ENCODE measurements at regions not wholly inside any gene's neighbourhood (a gene's known extent, or its start where the extent isn't known, plus 50 kb on each side); places are given as distances from the start of the nearest gene placed in this dataset.
"Not testable (repeated sequence)": the region's sequence is repeated elsewhere in the genome, so short reads cannot be mapped to it uniquely, and the experiment has no call there.

GRCh38 chr12:126049501-126049900 is 984.3 kb downstream of the AACS start:
- not testable (repeated sequence) for DNase-seq

- DNase-seq = no peak
These were observed 986.4 kb downstream of the AACS start for GRCh38 chr12:126051611-126052107.

GRCh38 chr12:126055521-126055920 is 990.3 kb downstream of the AACS start:
- DNase-seq = no peak

GRCh38 chr12:126061777-126062176 is 996.5 kb downstream of the AACS start:
- DNase-seq = no peak

- no peak for DNase-seq
These were observed 998.8 kb downstream of the AACS start for GRCh38 chr12:126064028-126064427.

GRCh38 chr12:126067626-126068329 is 1002.5 kb downstream of the AACS start:
- DNase-seq = no peak

GRCh38 chr12:126069549-126070165 is 1004.4 kb downstream of the AACS start:
- DNase-seq = peak in 1 of 6 experiments; percentile 4

GRCh38 chr12:126076515-126076914 is 1011.3 kb downstream of the AACS start:
- DNase-seq = no peak

- no peak for DNase-seq
These were observed 1018.7 kb downstream of the AACS start for GRCh38 chr12:126083926-126084325.

- DNase-seq = no peak
These were observed 1019.2 kb downstream of the AACS start for GRCh38 chr12:126084480-126084879.

GRCh38 chr12:126086242-126086641 is 1021.0 kb downstream of the AACS start:
- no peak for DNase-seq

- no peak for DNase-seq
These were observed 1022.5 kb downstream of the AACS start for GRCh38 chr12:126087692-126088091.

GRCh38 chr12:126093908-126094307 is 1028.7 kb downstream of the AACS start:
- DNase-seq = no peak

- DNase-seq = no peak
These were observed 1030.7 kb downstream of the AACS start for GRCh38 chr12:126095748-126096510.

GRCh38 chr12:126106706-126107105 is 1041.5 kb downstream of the AACS start:
- no peak for DNase-seq

GRCh38 chr12:126107659-126108058 is 1042.4 kb downstream of the AACS start:
- DNase-seq = no peak

GRCh38 chr12:126108247-126108646 is 1043.0 kb downstream of the AACS start:
- DNase-seq = no peak

GRCh38 chr12:126112141-126112540 is 1046.9 kb downstream of the AACS start:
- no peak for DNase-seq

- DNase-seq = no peak
These were observed 1047.6 kb downstream of the AACS start for GRCh38 chr12:126112849-126113248.

- no peak for DNase-seq
These were observed 1049.2 kb downstream of the AACS start for GRCh38 chr12:126114441-126114840.

- no peak for DNase-seq
These were observed 1052.3 kb downstream of the AACS start for GRCh38 chr12:126117502-126117901.

GRCh38 chr12:126139355-126139754 is 1074.1 kb downstream of the AACS start:
- DNase-seq = no peak

GRCh38 chr12:126144603-126145002 is 1079.4 kb downstream of the AACS start:
- DNase-seq = no peak

GRCh38 chr12:126147321-126147720 is 1082.1 kb downstream of the AACS start:
- no peak for DNase-seq
